Calu3 (cell line): ENCODE measurements at regions not wholly inside any gene's neighbourhood (a gene's known extent, or its start where the extent isn't known, plus 50 kb on each side); places are given as distances from the start of the nearest gene placed in this dataset.

Source experiments
- BruUV-seq: library from RNA; stranded (reverse); fragments of 400-500 nt; replicated peaks from 2 replicates; lab custom pipeline; 2021; lab: Mats Ljungman, UMichigan
- CTCF ChIA-PET: fragments of 300-600 bp; sonication (Branson Sonifier 250); formaldehyde crosslinking; loops from one replicate; lab custom pipeline; 2022; ENCODE audit warnings: antibody characterized with exemption; lab: Charles Lee
- DNase-seq: peaks from one replicate; pipeline ENCODE4 v3.0.0; 2022
- H3K27ac Mint-ChIP-seq: one replicate; pipeline ENCODE4 v1.8.0; 2022; ENCODE audit warnings: mixed read lengths; ENCODE audit not compliant: unreplicated experiment
- H3K27me3 Mint-ChIP-seq: one replicate; pipeline ENCODE4 v1.8.0; 2022; ENCODE audit warnings: mixed read lengths; ENCODE audit not compliant: unreplicated experiment
- H3K36me3 Mint-ChIP-seq: one replicate; pipeline ENCODE4 v1.8.0; 2022; ENCODE audit warnings: mild to moderate bottlenecking, moderate library complexity, mixed read lengths; ENCODE audit not compliant: insufficient read depth, unreplicated experiment
- H3K4me1 Mint-ChIP-seq: one replicate; pipeline ENCODE4 v1.8.0; 2022; ENCODE audit warnings: mild to moderate bottlenecking, low read depth, mixed read lengths; ENCODE audit not compliant: unreplicated experiment
- H3K4me3 Mint-ChIP-seq: one replicate; pipeline ENCODE4 v1.8.0; 2022; ENCODE audit warnings: mild to moderate bottlenecking, low read depth, moderate library complexity, mixed read lengths; ENCODE audit not compliant: unreplicated experiment
- H3K9me3 Mint-ChIP-seq: one replicate; pipeline ENCODE4 v1.8.0; 2022; ENCODE audit warnings: low read depth, mixed read lengths; ENCODE audit not compliant: unreplicated experiment
- CTCF ChIP-seq: fragments of 200-600 bp; IDR thresholded peaks from one replicate; pipeline ENCODE4 v1.8.0; 2022; ENCODE audit warnings: antibody characterized with exemption; ENCODE audit not compliant: unreplicated experiment
- intact Hi-C: fragments of 100-400 bp; cut with micrococcal nuclease; formaldehyde crosslinking; loops from one replicate; pipeline ENCODE4 v1.10.0; 2022; ENCODE audit not compliant: unreplicated experiment

GRCh38 chr14:65186951-65187350 is 84.6 kb upstream of the MAX start:
- Mint-ChIP-seq H3K4me1 (peaks cover 10% of the 10 kb centered on the region), H3K9me3 (no peaks in the 10 kb centered on the region), H3K27me3 (no peaks in the 10 kb centered on the region), H3K27ac (no peak overlapping the region), H3K36me3 (no peaks in the 10 kb centered on the region), H3K4me3 (no peak overlapping the region)
- BruUV-seq: no TSS peak
- no peak for DNase-seq
- intact Hi-C loops: no loop called here
- TF ChIP-seq CTCF: no peak
- CTCF ChIA-PET: no interaction called here

- Mint-ChIP-seq H3K27ac (no peak overlapping the region), H3K27me3 (no peaks in the 10 kb centered on the region), H3K36me3 (no peaks in the 10 kb centered on the region), H3K4me1 (peaks cover 10% of the 10 kb centered on the region), H3K4me3 (no peak overlapping the region), H3K9me3 (no peaks in the 10 kb centered on the region)
- no peak for TF ChIP-seq CTCF
- no peak for DNase-seq
- intact Hi-C loops: no loop called here
- CTCF ChIA-PET: interaction anchor here (0.6 kb wide), 1 partner anchor 80 kb away, joined by 5 read pairs; no protein-coding TSS in a partner anchor
- no TSS peak for BruUV-seq
Measured at GRCh38 chr14:65187421-65188049, 85.2 kb upstream of the MAX start.

GRCh38 chr14:65190312-65190711 is 88.0 kb upstream of the MAX start:
- H3K36me3 Mint-ChIP-seq: no peaks in the 10 kb centered on the region
- no peaks in the 10 kb centered on the region for H3K27me3 Mint-ChIP-seq
- no peaks in the 10 kb centered on the region for H3K9me3 Mint-ChIP-seq
- CTCF ChIA-PET: interaction anchor here (0.6 kb wide), 1 partner anchor 634 kb away, joined by 3 read pairs; no protein-coding TSS in a partner anchor
- no peak overlapping the region for H3K4me3 Mint-ChIP-seq
- H3K4me1 Mint-ChIP-seq: no peaks in the 10 kb centered on the region
- no TSS peak for BruUV-seq
- no peak for DNase-seq
- H3K27ac Mint-ChIP-seq: no peak overlapping the region
- no peak for TF ChIP-seq CTCF
- intact Hi-C loops: no loop called here

GRCh38 chr14:65191716-65192115 is 89.4 kb upstream of the MAX start:
- CTCF ChIA-PET: no interaction called here

More at GRCh38 chr14:65191716-65192115, 89.4 kb upstream of the MAX start:
- BruUV-seq: no TSS peak
- Mint-ChIP-seq H3K36me3 (no peaks in the 10 kb centered on the region), H3K27ac (no peak overlapping the region), H3K4me1 (no peaks in the 10 kb centered on the region), H3K9me3 (no peaks in the 10 kb centered on the region), H3K4me3 (no peak overlapping the region), H3K27me3 (no peaks in the 10 kb centered on the region)
- no peak for TF ChIP-seq CTCF
- no peak for DNase-seq
- intact Hi-C loops: no loop called here
